GM13976 (cell line): ENCODE measurements at regions not wholly inside any gene's neighbourhood (a gene's known extent, or its start where the extent isn't known, plus 50 kb on each side); places are given as distances from the start of the nearest gene placed in this dataset.

Experiments
- DNase-seq: peaks from one replicate; pipeline ENCODE4 v3.0.0; 2012; ENCODE audit warnings: low spot score
- CTCF ChIP-seq: IDR thresholded peaks from 2 replicates; pipeline ENCODE4 v1.5.1; 2012; ENCODE audit warnings: borderline replicate concordance, mild to moderate bottlenecking; ENCODE audit not compliant: insufficient read depth; ENCODE audit errors: extremely low read depth, missing control alignments, control extremely low read depth
- in situ Hi-C: fragments of 300-500 bp; cut with MboI; formaldehyde crosslinking; loops from one replicate; pipeline ENCODE4 v1.12.0; 2022; ENCODE audit warnings: low sequenced_read_pairs, mixed read lengths, inconsistent platforms; ENCODE audit not compliant: unreplicated experiment

- in situ Hi-C loops = no loop called here
- DNase-seq = peak; percentile 41
- TF ChIP-seq CTCF = no peak
Measured at GRCh38 chr1:209076688-209077087, 506.8 kb upstream of the CAMK1G start.

GRCh38 chr1:209080170-209080781 lies 503.2 kb upstream of the CAMK1G start:
- DNase-seq = no peak
- TF ChIP-seq CTCF = no peak
- in situ Hi-C loops = no loop called here

GRCh38 chr1:209086486-209087192 lies 496.9 kb upstream of the CAMK1G start:
- DNase-seq = peak; percentile 42
- in situ Hi-C loops = no loop called here
- TF ChIP-seq CTCF = no peak

- in situ Hi-C loops = no loop called here
- no peak for TF ChIP-seq CTCF
- DNase-seq = no peak
Measured at GRCh38 chr1:209094384-209094783, 489.1 kb upstream of the CAMK1G start.

GRCh38 chr1:209095627-209096595 lies 487.6 kb upstream of the CAMK1G start:
- DNase-seq = no peak
- no peak for TF ChIP-seq CTCF
- in situ Hi-C loops = no loop called here

GRCh38 chr1:209100460-209100859 lies 483.1 kb upstream of the CAMK1G start:
- no peak for DNase-seq
- in situ Hi-C loops = no loop called here
- TF ChIP-seq CTCF = no peak
